CD4-positive, alpha-beta T cell (primary cell): ENCODE measurements at regions not wholly inside any gene's neighbourhood (a gene's known extent, or its start where the extent isn't known, plus 50 kb on each side); places are given as distances from the start of the nearest gene placed in this dataset.

Experiments used
- ATAC-seq: fragments of 200-7000 bp; cut with Tn5 transposase; one replicate; pipeline ENCODE4 v1.10.0; 2022; ENCODE audit warnings: mild to moderate bottlenecking; ENCODE audit not compliant: poor library complexity
- CTCF ChIA-PET: fragments of 350-600 bp; sonication (Branson Sonifier 250); formaldehyde crosslinking; loops from one replicate; lab custom pipeline; 2021; ENCODE audit warnings: antibody characterized with exemption, inconsistent platforms; lab: Charles Lee
- POLR2A ChIA-PET: fragments of 350-600 bp; sonication (Branson Sonifier 250); formaldehyde crosslinking; loops from one replicate; lab custom pipeline; 2021; ENCODE audit warnings: antibody characterized with exemption, inconsistent platforms; lab: Charles Lee
- DNase-seq, 14 experiments: peaks; one replicate each; pipeline ENCODE4 v3.0.0-alpha.2; 2013 to 2020; ENCODE audit warnings: mixed read lengths in 2 of 14
- H3K27ac ChIP-seq, 2 donors: one replicate each; pipeline versions ENCODE4 v1.5.1 to v1.7.0; 2013; ENCODE audit warnings: low read length in 2 of 2, low read depth in 1 of 2, mild to moderate bottlenecking in 1 of 2
- H3K27me3 ChIP-seq, 2 experiments: 1 replicate in 1 of 2; 2 replicates in 1 of 2; pipeline versions ENCODE4 v1.6.1 to v1.7.0; 2013; ENCODE audit warnings: low read length in 2 of 2, control low read depth in 1 of 2, mild to moderate bottlenecking in 1 of 2, moderate library complexity in 1 of 2; ENCODE audit not compliant: insufficient read depth in 2 of 2, control insufficient read depth in 1 of 2
- H3K36me3 ChIP-seq: one replicate; pipeline ENCODE4 v1.6.1; 2013; ENCODE audit warnings: low read length, control low read depth; ENCODE audit not compliant: insufficient read depth
- H3K4me1 ChIP-seq: one replicate; pipeline ENCODE4 v1.6.1; 2013; ENCODE audit warnings: low read length, control low read depth; ENCODE audit not compliant: insufficient read depth
- H3K4me3 ChIP-seq: one replicate; pipeline ENCODE4 v1.5.1; 2013; ENCODE audit warnings: mild to moderate bottlenecking, low read length, moderate library complexity
- H3K9me3 ChIP-seq, 2 experiments: 1 replicate in 1 of 2; 2 replicates in 1 of 2; pipeline versions ENCODE4 v1.6.1 to v1.7.0; 2013; ENCODE audit warnings: low read length in 2 of 2, mild to moderate bottlenecking in 2 of 2, control low read depth in 1 of 2, moderate library complexity in 1 of 2; ENCODE audit not compliant: control insufficient read depth in 1 of 2, insufficient read depth in 1 of 2
- H3K27ac Mint-ChIP-seq: one replicate; pipeline ENCODE4 v1.8.0; 2020; ENCODE audit warnings: mixed read lengths
- H3K27me3 Mint-ChIP-seq: one replicate; pipeline ENCODE4 v1.8.0; 2021; ENCODE audit warnings: mixed read lengths
- H3K36me3 Mint-ChIP-seq: one replicate; pipeline ENCODE4 v1.8.0; 2021; ENCODE audit warnings: low read depth, mixed read lengths
- H3K4me1 Mint-ChIP-seq: one replicate; pipeline ENCODE4 v1.8.0; 2021; ENCODE audit warnings: low read depth, mixed read lengths
- H3K4me3 Mint-ChIP-seq: one replicate; pipeline ENCODE4 v1.8.0; 2020; ENCODE audit warnings: mild to moderate bottlenecking, mixed read lengths
- H3K9me3 Mint-ChIP-seq: one replicate; pipeline ENCODE4 v1.8.0; 2020; ENCODE audit warnings: mixed read lengths
- CTCF ChIP-seq: fragments of 200-600 bp; IDR thresholded peaks from one replicate; pipeline ENCODE4 v1.8.0; 2022; ENCODE audit warnings: antibody characterized with exemption, mild to moderate bottlenecking
- intact Hi-C, 2 experiments: fragments of 100-400 bp; cut with DNase I in 1 of 2; cut with micrococcal nuclease in 1 of 2; formaldehyde crosslinking; loops; one replicate each; pipeline versions ENCODE4 v1.15.1 to v1.9.0; 2023 to 2025; cut with DNase I, micrococcal nuclease

DNA sequence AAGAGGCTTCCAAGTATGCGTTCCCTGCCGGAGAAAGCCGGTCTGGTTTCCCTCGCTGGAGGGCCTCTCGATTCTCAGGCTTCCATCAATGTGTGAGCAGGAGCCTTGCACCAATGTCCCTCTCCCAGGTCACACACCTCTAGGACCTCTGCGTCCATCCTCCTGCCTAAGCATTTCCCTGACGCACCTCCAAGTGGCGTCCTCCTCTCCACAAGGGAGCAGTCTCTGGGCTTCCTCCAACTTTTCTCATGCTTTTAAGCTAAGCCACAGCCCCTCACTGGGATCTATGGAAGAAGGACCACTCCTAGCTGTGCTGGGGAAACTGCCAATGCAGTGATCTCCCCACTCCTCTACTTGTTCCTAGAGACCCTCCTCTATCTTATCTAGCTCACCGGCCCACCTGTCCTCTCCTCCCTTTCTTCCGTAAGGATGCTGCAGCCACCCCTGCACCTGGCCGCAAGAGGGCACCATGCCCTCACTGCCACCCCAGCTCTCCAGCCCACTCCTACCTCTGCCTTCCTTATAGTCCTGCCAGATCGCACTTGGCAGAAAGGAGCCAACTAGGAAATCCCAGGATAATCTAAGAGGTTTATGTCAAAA lies 258.7 kb downstream of the LRFN2 start:
- Histone ChIP-seq H3K36me3 (no peaks in the 10 kb centered on the region), H3K4me1 (peaks cover 19% of the 10 kb centered on the region), H3K4me3 (no peak overlapping the region), H3K27ac (no peak overlapping the region), H3K9me3 (no peaks in the 10 kb centered on the region), H3K27me3 (peaks cover 0 to 11% of the 10 kb centered on the region in 2 experiments)
- Mint-ChIP-seq H3K36me3 (no peaks in the 10 kb centered on the region), H3K9me3 (no peaks in the 10 kb centered on the region), H3K4me3 (no peak overlapping the region), H3K4me1 (no peaks in the 10 kb centered on the region), H3K27me3 (peaks cover 18% of the 10 kb centered on the region), H3K27ac (no peak overlapping the region)
- intact Hi-C loops, result loop anchor here (2.0 to 5.0 kb wide), 5 partner anchors 258 to 694 kb away; partner anchors contain the start of gene LRFN2 (in 1 of the 2)
- peak; percentile 55 for ATAC-seq
- ChIA-PET POLR2A (no interaction called here), CTCF (interaction anchor here (0.7 to 1.8 kb wide), 4 partner anchors 151 to 518 kb away, joined by 3 to 10 read pairs (median 4); no protein-coding TSS in a partner anchor)
- TF ChIP-seq CTCF, result peak; percentile 63
- DNase-seq, result peak in 13 of 14 experiments; percentile 13 to 66 (median 40)

DNA sequence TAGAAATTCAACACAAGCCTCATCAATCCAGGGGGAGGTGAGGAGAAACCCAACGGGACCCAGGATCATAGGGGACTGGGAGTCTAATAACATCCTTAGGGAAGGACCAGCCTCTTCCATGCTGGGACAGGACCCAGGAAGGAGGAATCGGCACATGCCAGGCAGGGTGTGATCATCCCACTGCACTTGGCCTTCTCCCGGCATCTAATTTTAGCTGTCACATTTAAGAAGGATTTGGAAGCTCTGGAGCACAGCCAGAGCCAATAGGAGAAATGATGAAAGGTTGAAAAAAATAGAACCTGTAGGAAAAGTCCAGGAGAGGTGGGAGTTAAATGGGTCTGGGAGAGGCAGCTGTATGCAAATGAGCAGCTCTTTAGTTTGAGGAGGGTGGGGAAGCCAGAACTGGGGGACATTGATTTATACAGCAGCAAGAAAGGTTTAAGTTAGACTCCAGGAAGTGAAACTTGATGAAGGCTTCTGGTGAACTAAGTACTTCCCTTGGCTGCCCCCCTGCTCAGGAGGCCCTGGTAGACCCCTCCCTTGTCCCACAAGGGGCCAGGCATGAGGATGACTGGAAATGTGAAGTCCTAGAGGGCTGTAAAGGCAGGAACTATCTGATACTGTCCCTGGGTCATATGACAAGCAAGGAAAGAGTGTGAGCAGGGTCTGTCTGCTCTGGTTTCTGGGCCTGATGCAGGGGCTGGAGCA lies 260.3 kb downstream of the LRFN2 start:
- Histone ChIP-seq H3K27ac (no peak overlapping the region), H3K4me1 (peaks cover 19% of the 10 kb centered on the region), H3K36me3 (no peaks in the 10 kb centered on the region), H3K4me3 (no peak overlapping the region), H3K9me3 (no peaks in the 10 kb centered on the region), H3K27me3 (peaks cover 0 to 13% of the 10 kb centered on the region in 2 experiments)
- Mint-ChIP-seq H3K36me3 (no peaks in the 10 kb centered on the region), H3K27ac (no peak overlapping the region), H3K27me3 (peaks cover 31% of the 10 kb centered on the region), H3K9me3 (no peaks in the 10 kb centered on the region), H3K4me1 (no peaks in the 10 kb centered on the region), H3K4me3 (no peak overlapping the region)
- ATAC-seq, result no peak
- no peak for DNase-seq
- intact Hi-C loops, result loop anchor here in 1 of 2 experiments (5.0 kb wide), 3 partner anchors 495 to 695 kb away; no protein-coding TSS in a partner anchor
- TF ChIP-seq CTCF, result no peak
- POLR2A ChIA-PET, result no interaction called here
- CTCF ChIA-PET, result no interaction called here

- Mint-ChIP-seq H3K4me1 (no peaks in the 10 kb centered on the region), H3K36me3 (no peaks in the 10 kb centered on the region), H3K27ac (no peak overlapping the region), H3K9me3 (no peaks in the 10 kb centered on the region), H3K4me3 (no peak overlapping the region), H3K27me3 (peaks cover 39% of the 10 kb centered on the region)
- DNase-seq (no peak), ATAC-seq (no peak)
- intact Hi-C loops, result loop anchor here in 1 of 2 experiments (5.0 kb wide), 3 partner anchors 497 to 697 kb away; no protein-coding TSS in a partner anchor
- no peak for TF ChIP-seq CTCF
- Histone ChIP-seq H3K4me1 (peaks cover 14% of the 10 kb centered on the region), H3K27ac (no peak overlapping the region), H3K9me3 (peaks cover 0 to 2% of the 10 kb centered on the region in 2 experiments), H3K27me3 (peaks cover 0 to 15% of the 10 kb centered on the region in 2 experiments), H3K36me3 (no peaks in the 10 kb centered on the region), H3K4me3 (no peak overlapping the region)
- POLR2A ChIA-PET, result no interaction called here
- CTCF ChIA-PET, result no interaction called here
These were observed 261.4 kb downstream of the LRFN2 start for GRCh38 chr6:40325791-40326190.
